GM19372 (cell line): ENCODE measurements at regions not wholly inside any gene's neighbourhood (a gene's known extent, or its start where the extent isn't known, plus 50 kb on each side); places are given as distances from the start of the nearest gene placed in this dataset.
"Not testable (repeated sequence)": the region's sequence is repeated elsewhere in the genome, so short reads cannot be mapped to it uniquely, and the experiment has no call there.

ENCODE experiments used
- ATAC-seq: cut with Tn5 transposase; IDR thresholded peaks from one replicate; pipeline ENCODE4 v1.9.1; 2021; ENCODE audit warnings: mild to moderate bottlenecking, low read depth, moderate library complexity; ENCODE audit not compliant: unreplicated experiment

DNA sequence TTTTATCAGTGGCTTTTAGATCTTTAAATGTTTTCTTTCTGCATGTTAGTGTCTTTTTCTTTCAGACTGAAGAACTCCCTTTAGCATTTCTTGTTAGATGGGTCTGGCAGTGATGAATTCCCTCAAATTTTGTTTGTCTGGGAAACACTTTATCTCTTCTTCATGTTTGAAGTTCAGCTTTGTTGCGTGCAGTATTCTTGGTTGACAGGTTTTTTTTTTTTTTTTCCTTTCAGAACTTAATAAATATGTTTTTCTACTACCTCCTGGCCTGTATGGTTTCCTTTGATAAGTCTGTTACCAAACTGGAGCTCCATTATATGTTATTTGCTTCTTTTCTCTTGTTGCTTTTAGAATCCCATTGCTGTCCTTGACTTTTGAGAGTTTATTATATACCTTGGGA is 89.8 kb upstream of the ACKR3 start:
- no peak for ATAC-seq

DNA sequence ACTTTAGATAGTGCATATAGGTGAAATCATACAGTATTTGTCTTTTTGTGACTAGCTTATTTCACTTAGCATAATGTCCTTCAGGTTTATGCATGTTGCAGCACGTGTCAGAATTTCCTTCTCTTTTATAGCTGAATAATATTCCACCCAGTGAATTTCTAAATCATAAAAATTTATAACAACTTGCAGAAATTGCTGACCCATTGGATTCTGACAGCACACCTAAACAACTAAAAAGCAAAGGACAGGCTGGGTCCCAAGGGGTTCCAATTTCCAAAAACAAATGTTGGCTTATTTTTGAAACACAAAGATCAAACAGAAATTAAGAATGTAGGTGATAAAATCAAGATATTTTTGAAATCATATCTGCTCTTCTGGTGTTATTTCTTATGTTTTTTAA is 86.5 kb upstream of the ACKR3 start:
- no peak for ATAC-seq

DNA sequence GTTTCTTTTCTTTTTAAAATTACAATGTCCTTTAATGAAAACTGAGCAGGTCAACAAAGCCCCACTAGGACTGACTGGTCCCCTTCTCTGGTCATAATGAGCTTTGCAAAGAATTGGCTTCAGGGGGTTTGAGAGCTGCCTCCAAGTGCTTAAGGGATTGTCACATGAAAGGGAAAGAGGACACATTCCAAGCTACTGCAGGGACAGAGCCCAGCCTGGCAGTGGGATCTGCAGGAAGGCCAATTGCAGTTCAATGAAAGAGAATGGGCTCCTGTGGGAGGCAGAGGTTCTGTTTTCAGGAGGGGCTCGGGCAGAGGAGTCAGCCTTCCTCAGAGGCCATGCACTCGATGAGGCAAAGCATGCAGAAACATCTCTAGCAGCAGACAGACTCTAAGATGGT is 84.1 kb upstream of the ACKR3 start:
- no peak for ATAC-seq

DNA sequence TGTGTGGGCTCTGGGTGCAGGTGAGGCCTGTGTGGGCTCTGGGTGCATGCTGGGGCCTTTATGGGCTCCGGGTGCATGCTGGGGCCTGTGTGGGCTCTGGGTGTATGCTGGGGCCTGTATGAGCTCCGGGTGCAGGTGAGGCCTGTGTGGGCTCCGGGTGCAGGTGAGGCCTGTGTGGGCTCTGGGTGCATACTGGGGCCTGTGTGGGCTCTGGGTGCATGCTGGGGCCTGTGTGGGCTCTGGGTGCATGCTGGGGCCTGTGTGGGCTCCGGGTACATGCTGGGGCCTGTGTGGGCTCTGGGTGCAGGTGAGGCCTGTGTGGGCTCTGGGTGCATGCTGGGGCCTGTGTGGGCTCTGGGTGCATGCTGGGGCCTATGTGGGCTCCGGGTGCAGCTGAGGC is 80.5 kb upstream of the ACKR3 start:
- not testable (repeated sequence) for ATAC-seq

DNA sequence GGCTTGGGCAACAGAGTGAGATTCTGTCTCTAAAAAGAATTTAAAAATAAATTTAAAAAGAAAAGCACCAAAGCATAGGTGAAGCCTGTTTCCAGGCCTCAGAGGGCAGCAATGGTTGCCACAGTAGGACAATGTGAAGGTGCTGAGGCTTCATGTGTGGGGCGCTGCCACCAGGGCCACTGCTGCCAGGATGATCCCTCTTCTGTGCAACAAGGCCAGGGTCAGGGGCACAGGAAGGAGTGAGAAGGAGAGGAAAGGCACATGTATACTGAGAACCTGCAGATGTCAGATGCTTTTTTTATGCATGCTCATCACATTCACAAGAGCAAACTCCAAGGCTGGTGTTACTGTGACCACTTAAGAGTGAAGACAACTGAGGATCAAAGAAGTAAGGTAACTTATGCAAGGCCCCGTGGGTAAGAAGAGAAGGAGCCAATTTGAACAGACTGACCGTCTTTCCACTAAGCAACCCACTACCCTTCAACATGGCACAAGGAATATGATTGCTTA is 79.7 kb upstream of the ACKR3 start:
- no peak for ATAC-seq

DNA sequence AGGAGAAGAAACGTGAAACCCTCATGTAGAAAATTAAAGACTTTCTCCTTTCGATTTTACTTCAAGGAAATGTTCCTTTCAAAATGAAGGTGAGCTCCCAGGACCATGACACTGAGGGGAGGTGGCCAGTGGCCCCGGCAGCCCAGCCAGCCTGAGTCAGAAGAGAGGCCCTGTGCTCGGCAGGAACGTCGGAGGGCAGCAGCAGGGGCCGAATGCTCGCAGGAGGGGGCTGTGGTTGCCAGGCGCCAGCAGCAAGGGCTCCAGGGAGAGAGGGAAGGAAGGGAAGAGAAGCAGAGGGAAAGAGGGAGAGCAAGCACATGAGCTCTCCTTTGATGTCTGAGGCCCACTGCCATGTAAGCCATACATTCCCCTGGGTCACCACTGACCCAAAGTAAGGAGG is 73.3 kb upstream of the ACKR3 start:
- no peak for ATAC-seq

DNA sequence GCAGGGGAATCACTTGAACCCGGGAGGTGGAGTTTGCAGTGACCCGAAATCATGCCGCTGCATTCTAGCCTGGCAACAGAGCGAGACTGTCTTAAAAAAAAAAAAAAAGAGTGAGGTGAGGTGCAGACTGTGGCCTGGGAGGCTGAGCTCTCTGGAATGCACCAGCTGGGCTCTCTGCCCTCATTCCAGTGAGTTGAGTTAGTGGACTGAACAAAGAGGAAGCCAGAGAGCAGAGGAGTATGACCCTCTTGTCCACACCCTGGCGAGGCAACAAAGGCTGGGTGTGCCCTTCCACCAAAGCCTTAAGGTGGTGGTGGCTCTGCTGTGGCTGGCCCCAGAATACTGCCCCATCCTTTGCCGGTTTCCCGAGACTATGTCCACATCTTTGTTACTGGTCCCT is 71.3 kb upstream of the ACKR3 start:
- ATAC-seq = no peak

DNA sequence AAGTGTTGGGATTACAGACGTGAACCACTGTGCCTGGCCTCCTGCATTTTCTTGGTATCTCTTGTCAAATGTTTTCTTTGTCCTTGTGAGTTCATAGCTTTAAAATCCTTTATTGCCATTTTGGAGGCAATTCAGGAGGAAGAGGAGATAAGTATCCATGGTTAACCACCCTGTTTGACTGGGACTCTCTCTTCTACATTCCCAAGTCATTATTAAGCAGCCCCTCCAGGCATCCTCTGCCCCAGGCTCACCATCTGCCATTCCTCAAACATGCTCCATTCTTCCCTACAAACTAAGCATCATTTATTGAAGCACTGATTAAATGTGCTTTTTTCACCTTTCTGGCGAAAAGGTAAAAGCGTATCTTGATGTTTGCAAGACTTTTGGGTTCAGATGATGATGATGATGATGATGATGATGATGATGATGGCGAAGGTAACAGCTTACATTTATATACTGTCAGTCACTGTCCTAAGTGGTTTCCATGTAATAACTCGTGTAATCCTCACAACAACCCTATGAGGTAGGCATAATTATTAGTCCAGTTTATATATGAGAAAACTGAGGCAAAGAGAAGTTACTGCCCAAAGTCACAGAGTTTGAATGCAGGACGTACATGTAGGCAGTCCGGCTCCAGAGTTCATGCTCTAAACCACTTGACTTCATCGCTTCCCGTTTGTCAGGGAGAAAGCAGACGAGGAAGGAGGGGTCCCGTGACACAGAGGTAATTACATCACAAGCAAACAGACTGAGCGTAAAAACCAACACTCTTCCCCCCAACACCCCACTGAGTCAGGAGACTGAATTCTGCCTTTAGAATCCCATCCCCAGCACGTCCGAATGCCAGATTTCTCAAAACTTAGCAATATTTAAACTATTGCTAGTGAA is 69.7 kb upstream of the ACKR3 start:
- ATAC-seq = no peak

DNA sequence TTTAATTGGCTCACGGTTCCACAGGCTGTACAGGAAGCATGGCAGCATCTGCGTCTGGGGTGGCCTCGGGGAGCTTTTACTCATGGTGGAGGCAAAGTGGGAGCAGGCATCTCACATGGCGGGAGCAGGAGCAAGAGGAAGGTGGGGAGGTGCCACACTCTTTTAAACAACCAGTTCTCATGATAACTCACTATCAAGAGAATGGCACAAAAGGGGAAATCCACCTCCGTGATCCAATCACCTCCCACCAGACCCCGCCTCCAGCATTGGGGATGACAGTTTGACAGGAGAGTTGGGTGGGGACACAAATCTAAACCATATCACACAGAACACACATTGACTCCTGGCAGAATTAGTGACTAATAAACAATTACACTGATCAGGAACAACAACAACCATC is 68.6 kb upstream of the ACKR3 start:
- no peak for ATAC-seq

DNA sequence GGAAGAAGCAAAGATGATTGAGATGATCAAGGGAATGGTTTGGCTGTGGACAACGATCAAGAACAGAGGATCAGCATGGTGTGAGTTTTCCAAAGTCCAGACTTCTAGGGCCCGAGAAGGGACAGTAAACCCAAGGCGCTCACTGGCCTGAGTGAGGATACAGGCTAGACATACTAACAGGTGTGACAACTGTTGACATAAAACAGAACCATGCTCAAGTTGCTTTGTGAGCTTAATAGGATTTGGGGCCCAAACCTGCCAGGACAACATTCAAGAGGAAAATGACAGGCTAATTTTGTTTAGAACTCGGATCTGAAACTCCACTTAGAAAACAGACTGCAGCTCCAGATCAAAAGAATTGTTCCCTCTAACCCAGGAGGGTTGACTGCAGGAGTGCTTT is 68.1 kb upstream of the ACKR3 start:
- ATAC-seq = no peak

DNA sequence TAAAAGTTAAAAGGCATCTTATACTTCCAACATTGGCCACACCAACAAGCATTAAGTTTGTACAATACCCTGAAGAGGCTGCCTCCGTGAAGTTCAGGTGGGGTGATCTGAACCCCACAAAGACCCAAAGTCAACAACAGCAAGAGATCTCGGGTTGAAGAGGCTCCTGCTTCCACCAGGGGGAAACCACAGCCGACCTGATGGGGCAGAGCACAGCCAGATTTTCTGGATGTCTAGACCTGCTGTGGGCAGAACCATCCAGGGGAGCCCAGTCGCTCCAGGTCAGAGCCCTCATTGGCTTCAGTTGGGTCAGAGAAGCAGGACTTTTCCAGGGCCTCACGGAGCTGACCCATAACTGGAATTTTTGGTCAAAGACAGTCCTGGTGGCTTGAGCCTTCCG is 66.5 kb upstream of the ACKR3 start:
- ATAC-seq = no peak

DNA sequence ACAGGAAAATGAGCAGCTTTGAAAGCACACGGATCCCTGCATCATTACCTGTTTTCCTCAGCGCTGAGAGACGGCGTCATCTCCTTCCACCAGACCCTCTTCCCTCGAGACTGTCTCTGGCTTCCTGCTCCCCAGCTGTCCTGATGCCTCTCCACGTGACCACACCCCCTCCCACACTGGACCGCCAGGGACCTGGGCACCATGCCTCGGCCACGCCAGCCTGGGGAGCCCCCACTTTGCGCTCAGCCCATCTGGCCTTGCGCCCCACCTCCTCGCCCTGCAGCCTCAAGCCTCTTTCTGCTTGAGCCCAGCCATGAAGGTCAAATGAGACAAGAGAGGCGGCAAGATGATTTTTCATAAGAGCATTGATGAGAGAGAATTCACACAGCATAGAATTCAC is 66.0 kb upstream of the ACKR3 start:
- ATAC-seq = no peak

DNA sequence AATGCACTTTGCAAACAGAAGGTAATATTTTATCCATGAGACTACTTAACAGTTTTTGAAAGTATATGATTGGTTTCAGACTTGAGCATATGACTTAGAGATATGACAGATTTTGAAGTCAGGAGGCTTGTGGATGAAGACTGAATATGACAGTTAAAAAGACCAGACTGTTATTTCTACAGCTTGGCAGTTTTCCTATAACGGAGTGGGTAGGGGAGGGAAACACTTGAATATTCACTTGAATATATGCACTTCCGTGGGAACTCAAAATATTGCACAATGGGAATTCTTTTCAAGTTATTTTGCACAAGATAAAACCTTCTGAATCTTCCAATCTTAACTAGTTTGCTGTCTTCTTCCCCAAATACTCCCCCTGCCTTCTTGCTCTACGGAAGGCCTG is 64.6 kb upstream of the ACKR3 start:
- no peak for ATAC-seq

DNA sequence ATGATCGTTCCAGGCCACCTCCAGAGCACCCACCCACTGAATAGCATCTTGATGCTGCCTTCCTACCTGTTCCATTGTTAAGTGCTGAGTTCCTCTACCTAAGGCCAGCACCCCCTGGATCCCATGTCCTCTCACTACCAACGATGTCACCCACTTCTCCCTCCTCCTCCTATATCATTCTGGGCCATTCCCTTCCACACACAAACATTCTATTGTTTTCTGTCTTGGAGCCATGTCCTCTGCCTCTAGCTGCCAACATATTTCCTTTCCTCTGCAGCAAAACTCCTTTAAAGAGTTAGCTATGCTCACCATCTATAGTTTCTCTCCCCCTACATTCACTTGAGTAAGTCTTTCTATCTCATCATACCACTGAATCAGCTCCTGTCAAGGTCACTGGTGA is 64.0 kb upstream of the ACKR3 start:
- no peak for ATAC-seq

DNA sequence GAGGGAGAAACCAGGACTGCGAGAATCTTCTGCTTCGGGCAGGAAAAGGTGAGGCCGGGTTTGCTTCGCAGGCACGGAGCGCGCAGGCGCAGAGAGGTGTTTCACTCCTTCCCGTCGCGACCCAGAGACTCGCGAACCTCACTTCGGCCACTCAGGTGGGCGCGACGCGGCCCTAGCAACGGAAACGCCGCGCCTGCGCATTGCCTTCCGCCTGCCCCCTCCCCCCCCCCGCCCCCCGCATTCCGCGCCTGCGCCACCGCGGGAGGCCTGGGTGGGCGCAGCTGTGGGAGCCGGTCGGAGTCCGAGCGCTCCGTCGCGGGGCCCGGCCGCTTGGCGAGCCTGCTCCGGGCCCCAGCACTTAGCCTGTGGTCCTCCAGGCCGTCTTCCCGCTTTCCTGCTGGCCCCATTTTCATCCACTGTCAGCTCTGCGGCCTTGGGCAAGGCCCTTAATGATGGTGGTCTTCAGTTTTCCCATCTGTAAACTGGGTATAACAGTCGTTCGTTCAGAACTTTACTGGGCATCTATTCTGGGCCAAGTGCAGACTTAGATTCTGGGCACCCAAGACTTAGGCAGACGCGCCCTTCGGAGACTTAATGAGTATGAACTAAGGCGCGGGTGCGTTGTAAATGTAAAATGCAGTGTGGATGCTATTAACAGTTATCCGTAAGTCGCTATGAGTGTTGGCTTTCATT is 62.1 kb upstream of the ACKR3 start:
- no peak for ATAC-seq

DNA sequence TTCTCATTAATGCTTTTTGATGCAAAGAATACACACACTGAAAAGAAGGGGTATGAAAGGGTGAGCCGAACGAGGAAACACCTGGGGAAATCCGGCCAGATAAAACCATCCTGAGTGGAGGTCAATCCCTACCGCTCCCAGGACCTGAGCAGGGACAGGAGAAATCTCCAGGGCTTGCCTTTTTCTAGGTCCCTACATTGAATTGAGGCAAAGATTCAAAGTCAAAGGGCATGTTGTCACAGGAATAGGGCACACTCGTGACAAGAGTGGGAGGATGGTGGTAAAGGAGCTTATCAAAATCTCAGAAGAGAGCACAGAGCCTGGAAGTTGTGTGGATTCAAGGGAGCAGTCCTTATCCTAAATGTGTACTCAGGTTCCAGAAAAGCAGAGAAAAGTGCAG is 61.2 kb upstream of the ACKR3 start:
- no peak for ATAC-seq

DNA sequence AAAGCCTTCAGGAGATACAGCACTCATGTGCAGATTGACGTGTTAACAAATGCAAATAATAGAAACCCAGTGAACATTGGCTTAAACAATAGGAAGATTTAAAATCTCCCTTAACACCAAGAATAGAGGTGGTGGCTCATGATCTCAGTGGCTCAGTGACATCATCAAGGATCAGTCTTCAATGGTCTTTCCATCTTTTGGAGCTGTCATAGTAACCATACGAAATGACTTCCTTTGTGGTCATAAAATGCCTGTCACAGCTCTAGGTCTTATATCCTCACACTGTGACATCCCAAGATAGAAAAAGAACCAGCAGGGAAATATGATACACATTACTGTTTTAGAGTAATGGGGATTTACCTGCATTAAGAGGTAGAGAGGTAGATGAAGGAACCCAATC is 59.6 kb upstream of the ACKR3 start:
- ATAC-seq = no peak

DNA sequence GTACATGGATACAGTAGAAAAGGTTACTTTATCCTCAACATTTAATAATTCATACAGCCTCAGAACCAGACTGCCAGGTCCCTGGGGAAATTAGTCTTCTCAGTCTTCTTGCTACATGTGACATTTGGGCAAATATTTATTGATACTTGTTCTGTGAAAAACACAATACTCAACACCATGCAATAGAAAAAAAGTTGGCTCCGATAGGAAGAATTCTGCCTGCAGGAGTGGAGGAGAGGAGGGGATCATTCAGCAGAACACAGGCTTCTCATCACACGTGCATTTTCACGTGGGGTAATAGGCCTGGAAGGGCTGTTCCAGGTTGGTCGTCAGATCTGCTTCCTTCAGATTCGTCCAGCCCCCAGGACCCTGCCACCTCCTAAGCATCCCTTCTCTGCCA is 58.4 kb upstream of the ACKR3 start:
- no peak for ATAC-seq

DNA sequence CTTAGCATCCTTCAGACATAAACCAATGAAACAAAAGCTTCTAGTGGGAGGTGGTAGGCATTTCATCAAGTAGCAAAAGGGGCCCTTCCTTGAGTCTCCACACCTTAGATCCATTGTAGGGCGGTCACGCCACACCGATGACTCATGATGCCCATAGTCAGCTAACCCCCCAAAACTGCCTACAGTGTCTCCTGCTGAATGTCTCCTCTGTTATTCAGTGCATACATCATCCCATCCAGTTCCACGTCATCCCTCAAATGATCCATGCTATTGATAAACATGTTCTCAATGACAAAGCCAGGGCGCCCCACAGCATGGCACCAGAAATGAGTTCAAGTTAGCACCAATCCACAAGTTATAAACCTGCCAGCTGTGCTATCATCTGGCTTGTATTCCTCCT is 57.4 kb upstream of the ACKR3 start:
- ATAC-seq = no peak

DNA sequence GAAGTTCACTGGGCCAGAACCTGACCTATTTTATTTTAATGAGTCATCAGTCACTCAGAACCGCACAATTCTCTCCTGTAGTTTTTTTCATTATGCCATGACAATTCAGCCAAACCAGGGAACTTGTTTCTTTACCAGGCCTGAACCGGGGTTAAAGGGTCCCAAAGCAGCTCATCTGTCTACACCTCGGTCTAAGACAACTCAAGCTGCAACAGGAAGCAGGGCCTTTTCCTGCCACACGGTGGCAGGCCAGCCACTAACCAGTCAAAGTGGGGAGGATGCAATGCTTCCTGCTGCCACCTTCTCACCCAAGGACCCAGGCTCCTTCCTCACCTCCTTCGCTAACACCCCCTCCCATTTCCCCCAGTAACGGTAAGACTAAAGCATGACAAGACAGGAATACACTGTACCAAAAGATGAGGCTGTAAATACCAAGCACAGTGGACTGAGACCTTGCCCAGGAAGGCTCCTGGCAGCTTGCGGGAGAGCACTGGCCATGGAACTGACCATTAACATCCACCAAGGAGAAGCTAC is 56.7 kb upstream of the ACKR3 start:
- ATAC-seq = peak; percentile 85

DNA sequence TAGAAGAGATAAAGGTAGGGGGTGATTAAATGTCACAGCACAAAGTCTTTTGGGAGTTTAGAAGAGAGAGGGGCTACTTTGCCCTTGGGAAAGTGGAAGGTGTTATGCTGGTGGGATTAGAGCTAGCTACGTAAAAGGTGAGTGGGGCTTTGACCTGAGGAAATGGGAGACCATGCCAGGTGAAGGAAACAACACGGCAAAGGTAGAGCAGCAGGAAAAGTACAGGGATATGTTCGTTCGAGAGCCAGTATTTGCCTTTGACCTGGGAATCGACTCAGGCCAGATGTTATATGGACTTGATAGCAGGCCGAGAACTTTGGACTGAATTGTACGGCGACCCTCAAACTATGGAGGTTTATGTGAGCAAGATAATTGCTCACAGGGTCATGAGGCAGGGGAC is 55.7 kb upstream of the ACKR3 start:
- ATAC-seq = no peak

DNA sequence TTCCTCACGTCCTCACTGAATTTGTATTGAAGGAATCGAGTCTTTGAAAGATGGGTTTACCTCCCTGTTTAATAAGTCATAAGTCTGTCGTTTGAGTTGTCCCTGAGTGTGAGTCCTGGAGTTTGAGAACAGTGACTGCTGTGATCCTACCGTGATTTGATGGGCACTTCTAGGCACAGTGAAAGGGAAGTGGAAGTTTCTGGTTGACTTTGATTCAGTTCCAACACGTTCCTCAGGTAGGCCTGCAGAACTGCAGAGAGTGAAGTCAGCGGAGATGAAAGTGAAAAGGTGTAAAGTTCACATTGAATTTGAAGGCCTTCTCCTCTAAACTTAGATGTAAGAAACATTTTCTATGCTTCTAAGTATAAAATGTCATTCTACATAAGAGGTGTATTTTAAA is 52.9 kb upstream of the ACKR3 start:
- no peak for ATAC-seq
